ENCODE measurements at regions not wholly inside any gene's neighbourhood (a gene's known extent, or its start where the extent isn't known, plus 50 kb on each side); places are given as distances from the start of the nearest gene placed in this dataset.

- intact Hi-C loops (cut with DNase I), result no loop called here
- TF ChIP-seq, protein P1, sequence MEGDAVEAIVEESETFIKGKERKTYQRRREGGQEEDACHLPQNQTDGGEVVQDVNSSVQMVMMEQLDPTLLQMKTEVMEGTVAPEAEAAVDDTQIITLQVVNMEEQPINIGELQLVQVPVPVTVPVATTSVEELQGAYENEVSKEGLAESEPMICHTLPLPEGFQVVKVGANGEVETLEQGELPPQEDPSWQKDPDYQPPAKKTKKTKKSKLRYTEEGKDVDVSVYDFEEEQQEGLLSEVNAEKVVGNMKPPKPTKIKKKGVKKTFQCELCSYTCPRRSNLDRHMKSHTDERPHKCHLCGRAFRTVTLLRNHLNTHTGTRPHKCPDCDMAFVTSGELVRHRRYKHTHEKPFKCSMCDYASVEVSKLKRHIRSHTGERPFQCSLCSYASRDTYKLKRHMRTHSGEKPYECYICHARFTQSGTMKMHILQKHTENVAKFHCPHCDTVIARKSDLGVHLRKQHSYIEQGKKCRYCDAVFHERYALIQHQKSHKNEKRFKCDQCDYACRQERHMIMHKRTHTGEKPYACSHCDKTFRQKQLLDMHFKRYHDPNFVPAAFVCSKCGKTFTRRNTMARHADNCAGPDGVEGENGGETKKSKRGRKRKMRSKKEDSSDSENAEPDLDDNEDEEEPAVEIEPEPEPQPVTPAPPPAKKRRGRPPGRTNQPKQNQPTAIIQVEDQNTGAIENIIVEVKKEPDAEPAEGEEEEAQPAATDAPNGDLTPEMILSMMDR (IDR thresholded peaks at IDR 0.05), result no peak
- Histone ChIP-seq H3K27me3 (no peaks in the 10 kb centered on the region), H3K9me3 (no peaks in the 10 kb centered on the region), H3K36me3 (no peaks in the 10 kb centered on the region), H3K4me1 (no peaks in the 10 kb centered on the region), H3K27ac (no peak overlapping the region), H3K4me3 (no peak overlapping the region)
- no peak for ATAC-seq
- DNase-seq, result no peak
Observed at GRCh38 chr14:81953419-81953818, 419.8 kb upstream of the SEL1L start.

DNA sequence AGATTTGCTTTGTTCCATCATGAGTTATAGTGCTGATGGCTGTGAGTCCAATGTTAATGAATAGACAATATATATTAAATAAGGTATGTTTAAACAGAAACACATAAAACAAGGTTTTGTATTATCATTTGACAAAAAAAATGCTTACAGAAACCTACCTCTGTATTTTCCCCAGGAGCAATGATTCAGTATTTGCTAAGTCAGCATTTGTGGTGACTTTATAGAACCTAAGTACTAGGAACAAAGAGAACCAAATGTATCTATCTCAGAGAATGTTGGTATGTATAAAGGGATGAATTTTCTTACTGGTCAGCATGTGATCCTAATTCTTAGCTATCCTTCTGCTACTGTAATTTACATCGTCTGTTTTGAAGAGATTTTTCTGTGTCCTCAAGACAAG, 421.5 kb upstream of the SEL1L start:
- DNase-seq, result no peak
- Histone ChIP-seq H3K36me3 (no peaks in the 10 kb centered on the region), H3K4me1 (no peaks in the 10 kb centered on the region), H3K4me3 (no peak overlapping the region), H3K27ac (no peak overlapping the region), H3K9me3 (no peaks in the 10 kb centered on the region), H3K27me3 (no peaks in the 10 kb centered on the region)
- ATAC-seq, result no peak
- intact Hi-C loops (cut with DNase I), result no loop called here
- TF ChIP-seq, protein P1 (IDR thresholded peaks at IDR 0.05), result no peak

DNA sequence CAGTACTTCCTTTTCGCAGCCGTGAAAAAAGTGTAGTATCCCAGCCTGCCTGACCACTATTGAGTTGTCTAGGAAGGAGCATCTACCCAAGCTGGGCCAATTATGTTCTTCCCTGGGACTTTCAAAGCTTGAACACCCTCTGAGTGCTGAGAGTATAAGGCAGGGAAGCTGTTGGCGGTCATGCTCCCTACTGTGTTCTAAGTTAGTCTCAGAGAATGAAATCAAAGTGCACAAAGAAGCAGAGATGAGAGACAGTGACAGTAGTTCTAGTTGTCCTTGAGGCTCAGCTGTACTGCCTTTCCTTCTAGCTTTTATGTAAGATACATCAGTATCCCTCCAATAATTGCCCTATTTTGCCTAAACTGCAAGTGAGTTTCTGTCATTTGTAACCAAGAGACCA, 427.1 kb upstream of the SEL1L start:
- H3K9me3 ChIP-seq, result no peaks in the 10 kb centered on the region
- no peak overlapping the region for H3K4me3 ChIP-seq
- H3K36me3 ChIP-seq, result no peaks in the 10 kb centered on the region
- H3K4me1 ChIP-seq, result no peaks in the 10 kb centered on the region
- DNase-seq, result no peak
- no peaks in the 10 kb centered on the region for H3K27me3 ChIP-seq
- no peak overlapping the region for H3K27ac ChIP-seq
- intact Hi-C loops (cut with DNase I), result no loop called here
- TF ChIP-seq, protein P1 (IDR thresholded peaks at IDR 0.05), result no peak
- no peak for ATAC-seq

- DNase-seq, result no peak
- Histone ChIP-seq H3K27me3 (no peaks in the 10 kb centered on the region), H3K9me3 (no peaks in the 10 kb centered on the region), H3K4me1 (no peaks in the 10 kb centered on the region), H3K27ac (no peak overlapping the region), H3K36me3 (no peaks in the 10 kb centered on the region), H3K4me3 (no peak overlapping the region)
- TF ChIP-seq, protein P1 (IDR thresholded peaks at IDR 0.05), result no peak
- intact Hi-C loops (cut with DNase I), result no loop called here
- ATAC-seq, result no peak
Observed at GRCh38 chr14:81963846-81964245, 430.2 kb upstream of the SEL1L start.

GRCh38 chr14:81970307-81970706, 436.7 kb upstream of the SEL1L start:
- H3K27me3 ChIP-seq, result no peaks in the 10 kb centered on the region
- H3K4me1 ChIP-seq, result no peaks in the 10 kb centered on the region
- ATAC-seq (no peak), DNase-seq (no peak)
- H3K9me3 ChIP-seq, result no peaks in the 10 kb centered on the region
- intact Hi-C loops (cut with DNase I), result no loop called here
- H3K4me3 ChIP-seq, result no peak overlapping the region
- no peaks in the 10 kb centered on the region for H3K36me3 ChIP-seq
- TF ChIP-seq, protein P1 (IDR thresholded peaks at IDR 0.05), result no peak
- H3K27ac ChIP-seq, result no peak overlapping the region

DNA sequence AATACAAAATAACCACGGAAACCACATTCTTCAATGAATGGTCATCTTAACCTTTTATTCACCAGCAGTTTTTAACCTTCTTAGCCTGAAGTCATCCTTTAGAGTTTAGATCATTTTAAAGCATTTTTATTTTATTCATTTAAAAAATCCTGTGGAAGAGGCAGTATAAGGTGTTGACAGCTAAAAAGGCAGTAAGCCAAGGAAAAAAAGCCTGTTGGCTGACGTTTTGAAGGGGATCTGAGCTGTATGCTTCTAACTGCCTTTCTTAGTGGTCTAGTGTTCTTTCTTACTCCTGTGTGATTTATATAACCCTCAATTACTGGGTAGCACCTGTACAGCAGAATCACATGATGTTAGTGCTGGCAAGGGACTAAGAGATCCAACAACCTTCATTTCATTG, 438.3 kb upstream of the SEL1L start:
- no peak for DNase-seq
- H3K27me3 ChIP-seq, result no peaks in the 10 kb centered on the region
- H3K4me1 ChIP-seq, result no peaks in the 10 kb centered on the region
- ATAC-seq, result no peak
- intact Hi-C loops (cut with DNase I), result no loop called here
- H3K36me3 ChIP-seq, result no peaks in the 10 kb centered on the region
- no peak overlapping the region for H3K27ac ChIP-seq
- no peak overlapping the region for H3K4me3 ChIP-seq
- TF ChIP-seq, protein P1 (IDR thresholded peaks at IDR 0.05), result no peak
- H3K9me3 ChIP-seq, result no peaks in the 10 kb centered on the region
